ENCODE measurements at regions not wholly inside any gene's neighbourhood (a gene's known extent, or its start where the extent isn't known, plus 50 kb on each side); places are given as distances from the start of the nearest gene placed in this dataset.

DNA sequence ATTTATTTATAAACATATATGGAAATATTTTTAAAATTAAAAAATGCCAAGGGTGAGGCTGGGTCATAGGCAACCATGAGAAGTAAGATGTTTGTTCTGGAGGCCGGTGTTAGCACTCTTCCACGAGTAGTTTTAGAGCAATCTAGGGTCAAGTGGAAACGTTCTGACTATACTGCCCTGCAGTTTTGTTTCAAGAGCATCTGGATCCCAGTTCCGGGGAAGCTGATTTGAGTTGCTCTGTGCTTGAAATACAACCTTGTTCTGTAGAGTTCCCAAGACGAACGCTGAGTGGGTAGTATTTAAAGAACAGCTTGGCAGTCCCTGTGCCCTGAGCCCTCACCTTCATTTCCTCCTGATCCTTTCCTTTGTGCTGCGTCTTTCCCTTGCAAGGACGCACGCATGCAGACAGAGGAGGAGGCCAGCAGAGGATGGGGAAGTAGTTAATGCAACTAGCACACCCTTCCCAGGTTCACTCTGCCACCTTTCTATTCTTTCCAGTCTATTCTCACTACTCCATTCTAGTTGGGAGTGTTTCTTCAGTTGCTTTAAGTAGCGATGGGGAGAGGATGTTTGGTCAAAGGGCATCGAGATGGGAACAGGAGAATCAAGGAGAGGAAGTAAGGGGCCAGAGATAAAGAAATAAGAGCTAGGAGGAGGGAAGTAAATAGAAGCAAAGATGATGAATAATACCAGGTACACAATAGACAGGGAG lies 68.3 kb upstream of the ZSWIM6 start:
- no peak overlapping the region for H3K27ac ChIP-seq
- peaks cover 9% of the 10 kb centered on the region for H3F3A ChIP-seq (ENCODE audit: low read depth)
- H3K79me2 ChIP-seq (ENCODE audit: low read depth) = no peaks in the 10 kb centered on the region
- no peaks in the 10 kb centered on the region for H3K36me3 Mint-ChIP-seq
- TF ChIP-seq, protein P1, sequence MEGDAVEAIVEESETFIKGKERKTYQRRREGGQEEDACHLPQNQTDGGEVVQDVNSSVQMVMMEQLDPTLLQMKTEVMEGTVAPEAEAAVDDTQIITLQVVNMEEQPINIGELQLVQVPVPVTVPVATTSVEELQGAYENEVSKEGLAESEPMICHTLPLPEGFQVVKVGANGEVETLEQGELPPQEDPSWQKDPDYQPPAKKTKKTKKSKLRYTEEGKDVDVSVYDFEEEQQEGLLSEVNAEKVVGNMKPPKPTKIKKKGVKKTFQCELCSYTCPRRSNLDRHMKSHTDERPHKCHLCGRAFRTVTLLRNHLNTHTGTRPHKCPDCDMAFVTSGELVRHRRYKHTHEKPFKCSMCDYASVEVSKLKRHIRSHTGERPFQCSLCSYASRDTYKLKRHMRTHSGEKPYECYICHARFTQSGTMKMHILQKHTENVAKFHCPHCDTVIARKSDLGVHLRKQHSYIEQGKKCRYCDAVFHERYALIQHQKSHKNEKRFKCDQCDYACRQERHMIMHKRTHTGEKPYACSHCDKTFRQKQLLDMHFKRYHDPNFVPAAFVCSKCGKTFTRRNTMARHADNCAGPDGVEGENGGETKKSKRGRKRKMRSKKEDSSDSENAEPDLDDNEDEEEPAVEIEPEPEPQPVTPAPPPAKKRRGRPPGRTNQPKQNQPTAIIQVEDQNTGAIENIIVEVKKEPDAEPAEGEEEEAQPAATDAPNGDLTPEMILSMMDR (IDR thresholded peaks at IDR 0.05) = no peak
- TF ChIP-seq EZH2 (IDR thresholded peaks at IDR 0.05) = no peak
- no peak for TF ChIP-seq EZH2phosphoT487 (IDR thresholded peaks at IDR 0.05)
- H3K4me3 ChIP-seq = no peak overlapping the region
- no peak overlapping the region for H3K4me3 Mint-ChIP-seq
- H3K4me2 ChIP-seq = no peak overlapping the region
- no peaks in the 10 kb centered on the region for H3K36me3 ChIP-seq
- H3K4me1 Mint-ChIP-seq = peaks cover 12% of the 10 kb centered on the region
- H3K4me1 ChIP-seq = peaks cover 11% of the 10 kb centered on the region
- H3K27me3 Mint-ChIP-seq (ENCODE audit: insufficient read depth, low read depth) = peaks cover 2% of the 10 kb centered on the region
- no peak overlapping the region for H3K9ac ChIP-seq
- no peak overlapping the region for H3K27ac Mint-ChIP-seq
- H2AFZ ChIP-seq (replicated peaks) = peak overlapping the region; percentile 57
- DNase-seq (ENCODE audit: low spot score) = no peak
- no peaks in the 10 kb centered on the region for H3K9me3 ChIP-seq (ENCODE audit: low read depth)
- H4K20me1 ChIP-seq (ENCODE audit: low read depth) = no peaks in the 10 kb centered on the region
- no peaks in the 10 kb centered on the region for H3K27me3 ChIP-seq
- no peaks in the 10 kb centered on the region for H3K9me3 Mint-ChIP-seq

DNA sequence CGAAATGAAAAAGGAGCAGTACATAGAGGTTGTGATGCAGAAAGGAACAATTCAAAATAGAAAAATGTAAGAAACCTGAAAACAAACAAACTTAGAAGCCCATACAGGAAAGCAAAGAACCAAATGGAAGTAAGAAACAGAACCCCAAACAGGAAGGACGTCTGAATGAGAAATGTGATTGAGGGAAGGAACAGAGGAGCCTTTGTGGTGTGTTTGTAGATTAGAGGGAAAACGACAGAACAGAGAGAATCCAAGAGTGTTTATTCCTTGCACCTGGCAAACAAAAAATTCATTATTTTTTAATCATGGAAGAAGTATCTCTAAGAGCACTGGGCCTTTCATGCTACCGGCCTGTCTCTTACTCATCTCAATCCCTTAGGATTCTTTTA lies 67.8 kb upstream of the ZSWIM6 start:
- DNase-seq (ENCODE audit: low spot score) = no peak
- Histone ChIP-seq H4K20me1 (ENCODE audit: low read depth) (no peaks in the 10 kb centered on the region), H3K27me3 (no peaks in the 10 kb centered on the region), H3K9ac (no peak overlapping the region), H3K4me2 (no peak overlapping the region), H3K9me3 (ENCODE audit: low read depth) (no peaks in the 10 kb centered on the region), H3K4me3 (no peak overlapping the region), H2AFZ (replicated peaks) (peak overlapping the region; percentile 57), H3K4me1 (peaks cover 11% of the 10 kb centered on the region), H3K36me3 (no peaks in the 10 kb centered on the region), H3F3A (ENCODE audit: low read depth) (peaks cover 9% of the 10 kb centered on the region), H3K27ac (no peak overlapping the region), H3K79me2 (ENCODE audit: low read depth) (no peaks in the 10 kb centered on the region)
- TF ChIP-seq, protein P1 (IDR thresholded peaks at IDR 0.05) = no peak
- TF ChIP-seq EZH2 (IDR thresholded peaks at IDR 0.05) (no peak), EZH2phosphoT487 (IDR thresholded peaks at IDR 0.05) (no peak)
- Mint-ChIP-seq H3K4me3 (no peak overlapping the region), H3K9me3 (no peaks in the 10 kb centered on the region), H3K4me1 (peaks cover 12% of the 10 kb centered on the region), H3K27ac (no peak overlapping the region), H3K27me3 (ENCODE audit: insufficient read depth, low read depth) (peaks cover 4% of the 10 kb centered on the region), H3K36me3 (no peaks in the 10 kb centered on the region)

DNA sequence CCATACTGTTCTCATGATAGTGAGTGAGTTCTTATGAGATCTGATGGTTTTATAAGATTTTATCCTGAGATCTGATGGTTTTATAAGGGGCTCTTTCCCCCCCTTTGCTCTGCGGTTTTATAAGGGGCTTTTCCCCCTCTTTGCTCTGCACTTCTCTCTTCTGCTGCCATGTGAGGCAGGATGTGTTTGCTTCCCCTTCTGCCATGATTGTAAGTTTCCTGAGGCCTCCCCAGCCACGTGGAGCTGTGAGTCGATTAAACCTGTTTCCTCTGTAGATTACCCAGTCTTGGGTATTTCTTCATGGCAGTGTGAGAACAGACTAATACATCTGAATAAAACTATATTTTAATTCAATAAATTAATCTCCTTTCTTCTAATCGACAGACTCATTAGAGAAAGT lies 64.9 kb upstream of the ZSWIM6 start:
- Histone ChIP-seq H3K9ac (no peak overlapping the region), H3K4me2 (no peak overlapping the region), H3K4me1 (peaks cover 11% of the 10 kb centered on the region), H3K27me3 (no peaks in the 10 kb centered on the region), H2AFZ (replicated peaks) (no peak overlapping the region), H4K20me1 (ENCODE audit: low read depth) (no peaks in the 10 kb centered on the region), H3K4me3 (no peak overlapping the region), H3F3A (ENCODE audit: low read depth) (peaks cover 9% of the 10 kb centered on the region), H3K27ac (no peak overlapping the region), H3K79me2 (ENCODE audit: low read depth) (no peaks in the 10 kb centered on the region), H3K9me3 (ENCODE audit: low read depth) (no peaks in the 10 kb centered on the region), H3K36me3 (no peaks in the 10 kb centered on the region)
- DNase-seq (ENCODE audit: low spot score) = no peak
- Mint-ChIP-seq H3K9me3 (no peaks in the 10 kb centered on the region), H3K36me3 (no peaks in the 10 kb centered on the region), H3K4me3 (no peak overlapping the region), H3K4me1 (peaks cover 10% of the 10 kb centered on the region), H3K27me3 (ENCODE audit: insufficient read depth, low read depth) (peaks cover 2% of the 10 kb centered on the region), H3K27ac (no peak overlapping the region)
- TF ChIP-seq EZH2 (IDR thresholded peaks at IDR 0.05) = no peak
- no peak for TF ChIP-seq EZH2phosphoT487 (IDR thresholded peaks at IDR 0.05)
- TF ChIP-seq, protein P1 (IDR thresholded peaks at IDR 0.05) = no peak
